NCI-H446 (cell line): ENCODE measurements at regions not wholly inside any gene's neighbourhood (a gene's known extent, or its start where the extent isn't known, plus 50 kb on each side); places are given as distances from the start of the nearest gene placed in this dataset.

Experiments
- DNase-seq, 2 experiments: peaks; one replicate each; lab custom pipeline; 2025; lab: John Stamatoyannopoulos, UW

DNA sequence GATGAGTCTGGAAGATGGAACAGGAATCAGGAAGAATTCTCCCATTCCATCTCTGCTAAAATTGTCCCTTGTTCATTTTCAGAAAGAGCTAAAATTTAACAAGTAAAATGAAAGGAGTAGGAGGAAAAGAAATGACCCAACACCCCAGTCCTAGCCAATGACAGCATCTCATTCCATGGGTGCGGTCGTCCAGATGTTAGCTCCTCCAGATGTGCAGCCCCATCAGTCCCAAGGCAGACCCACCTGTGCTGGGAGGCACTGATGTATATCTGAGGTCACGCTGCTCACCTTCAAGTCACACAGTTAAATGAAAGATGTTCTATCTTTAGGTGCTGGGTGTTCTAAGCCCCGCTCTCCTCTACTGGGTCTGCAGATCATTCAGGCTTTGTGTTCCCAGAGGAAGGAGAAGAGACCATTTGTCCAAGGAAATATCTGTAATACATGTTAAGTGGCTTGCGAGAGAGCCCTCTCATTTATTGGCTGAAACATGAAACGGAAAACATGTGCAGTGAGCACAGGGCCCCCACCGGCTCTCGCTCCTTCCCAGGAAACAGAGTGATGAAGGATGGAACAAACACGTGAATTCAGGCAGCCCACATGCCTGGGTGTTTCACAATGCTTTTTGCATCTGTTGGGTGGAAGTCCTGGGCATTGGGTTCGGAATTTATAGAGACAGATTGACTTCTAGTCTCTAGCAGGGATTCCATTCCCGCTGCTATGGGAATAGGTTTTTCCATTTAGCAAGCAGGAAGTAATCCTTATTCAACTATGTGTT is 294.6 kb downstream of the NUAK1 start:
- DNase-seq: no peak

DNA sequence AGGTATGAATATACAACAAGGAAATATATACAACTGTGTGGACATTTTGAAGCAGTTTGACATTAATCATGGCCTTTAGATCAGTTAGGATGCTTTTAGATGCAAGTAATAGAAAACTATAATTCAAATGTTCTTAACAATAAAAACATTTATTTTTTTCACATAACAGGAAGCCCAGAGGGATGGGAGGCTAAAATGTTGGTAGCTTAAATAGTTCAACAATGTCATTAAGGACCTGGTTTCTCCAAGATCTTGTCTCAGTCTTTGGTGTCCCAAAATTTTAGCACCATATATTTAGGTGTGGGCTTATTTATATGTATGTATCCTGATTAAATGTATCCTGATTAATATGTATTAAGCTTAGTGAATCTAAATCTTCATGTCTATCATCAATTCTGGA is 292.4 kb downstream of the NUAK1 start:
- DNase-seq: no peak

DNA sequence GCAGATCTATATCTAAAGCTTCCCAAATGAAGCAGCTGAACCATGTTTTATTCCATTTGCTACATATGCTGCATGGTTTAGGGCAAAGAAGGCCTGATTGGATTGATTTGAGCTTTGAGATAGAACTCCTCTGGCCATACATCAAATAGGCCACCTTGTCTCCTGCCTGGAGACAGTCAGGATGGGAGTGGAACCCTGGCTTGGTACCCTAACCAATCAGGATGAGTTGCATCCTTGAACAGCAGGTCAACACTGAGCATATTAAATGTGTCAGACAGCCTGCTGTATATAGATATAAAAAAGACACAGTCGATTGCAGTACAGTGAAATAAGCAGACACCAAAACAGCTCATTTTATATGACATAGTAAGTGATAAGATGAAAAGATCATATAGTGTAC is 291.7 kb downstream of the NUAK1 start:
- DNase-seq: no peak

GRCh38 chr12:105848286-105848685 is 290.5 kb downstream of the NUAK1 start:
- no peak for DNase-seq

- no peak for DNase-seq
Measured at GRCh38 chr12:105850103-105850968, 288.4 kb downstream of the NUAK1 start.

- no peak for DNase-seq
Measured at GRCh38 chr12:105852496-105852895, 286.3 kb downstream of the NUAK1 start.

- DNase-seq: no peak
Measured at GRCh38 chr12:105852951-105853350, 285.8 kb downstream of the NUAK1 start.

DNA sequence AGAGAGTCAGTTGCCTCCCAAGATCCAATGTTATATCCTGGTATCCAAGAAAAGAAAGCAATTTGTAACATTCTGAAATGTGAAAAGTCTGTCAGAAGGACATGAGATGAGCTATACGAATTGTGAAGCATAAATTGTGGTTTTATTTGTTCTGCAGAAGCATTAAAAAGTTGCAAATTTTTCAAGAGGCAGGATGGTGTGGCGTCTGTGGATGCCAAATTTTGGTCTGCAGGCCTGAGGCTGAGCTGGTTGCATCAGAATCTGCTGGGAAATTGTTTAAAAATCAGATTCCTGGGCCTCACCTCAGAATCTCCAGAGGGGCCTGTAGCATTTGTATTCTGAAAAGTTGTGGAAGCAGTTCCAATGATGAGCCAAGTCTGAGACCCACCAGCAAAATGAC is 284.7 kb downstream of the NUAK1 start:
- no peak for DNase-seq

- DNase-seq: no peak
Measured at GRCh38 chr12:105855361-105856047, 283.2 kb downstream of the NUAK1 start.

GRCh38 chr12:105856048-105856405 is 282.7 kb downstream of the NUAK1 start:
- no peak for DNase-seq

GRCh38 chr12:105858981-105859710 is 279.6 kb downstream of the NUAK1 start:
- no peak for DNase-seq

- no peak for DNase-seq
Measured at GRCh38 chr12:105860561-105861207, 278.1 kb downstream of the NUAK1 start.

GRCh38 chr12:105861227-105861626 is 277.5 kb downstream of the NUAK1 start:
- no peak for DNase-seq

DNA sequence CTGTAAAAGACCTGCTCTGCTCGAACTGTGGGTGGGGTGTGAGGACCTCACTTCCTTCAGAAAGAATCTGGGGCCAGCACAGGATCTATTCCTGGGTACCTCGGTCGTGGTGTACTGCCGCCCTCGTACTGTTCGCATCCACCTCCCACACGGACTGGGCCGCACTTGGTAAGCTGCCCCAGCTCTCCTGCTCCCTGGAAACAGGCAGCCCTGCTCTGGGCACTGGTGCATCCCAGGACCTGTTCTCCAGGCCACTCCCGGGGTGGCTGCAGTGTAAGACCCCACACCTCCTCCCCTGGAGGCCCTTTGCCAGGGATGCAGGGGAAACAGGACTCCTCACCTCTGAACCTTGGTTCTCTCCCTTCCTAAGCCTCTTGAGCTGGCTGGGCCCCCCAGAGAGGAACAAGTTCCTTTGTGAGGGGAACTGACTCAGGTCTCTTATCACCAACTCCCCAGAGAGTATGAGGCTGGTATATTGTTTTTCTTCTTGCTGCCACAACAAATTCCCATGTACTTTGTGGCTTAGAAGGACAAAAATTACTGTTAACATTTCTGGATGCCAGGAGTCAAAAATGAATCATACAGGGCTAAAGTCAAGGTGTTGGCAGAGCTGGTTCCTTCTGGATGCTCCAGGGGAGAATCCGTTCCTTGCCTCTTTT is 276.5 kb downstream of the NUAK1 start:
- no peak for DNase-seq

GRCh38 chr12:105864316-105864715 is 274.4 kb downstream of the NUAK1 start:
- no peak for DNase-seq

GRCh38 chr12:105864901-105865300 is 273.9 kb downstream of the NUAK1 start:
- no peak for DNase-seq

DNA sequence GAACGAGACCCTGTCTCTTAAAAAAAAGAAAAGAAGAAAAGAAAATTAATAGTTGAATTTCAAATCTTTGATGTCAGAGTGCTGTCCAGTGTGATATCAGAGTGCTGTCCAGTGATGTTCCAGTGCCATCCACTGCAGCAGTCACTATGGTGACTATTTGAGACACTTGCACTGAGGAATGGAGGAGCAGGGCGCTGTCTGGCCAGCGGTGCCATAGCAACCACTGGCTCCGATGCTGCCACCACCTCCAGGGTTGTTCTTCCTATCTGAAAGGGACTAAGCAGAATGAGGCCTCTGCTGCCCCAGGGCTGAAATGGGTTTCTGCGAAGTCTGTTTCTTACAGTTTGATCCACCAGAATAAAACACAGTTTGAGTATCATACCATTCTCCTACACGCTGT is 272.9 kb downstream of the NUAK1 start:
- no peak for DNase-seq

GRCh38 chr12:105874121-105874520 is 264.6 kb downstream of the NUAK1 start:
- DNase-seq: no peak

GRCh38 chr12:105876396-105876927 is 262.3 kb downstream of the NUAK1 start:
- DNase-seq: no peak

- DNase-seq: no peak
Measured at GRCh38 chr12:105878964-105879363, 259.8 kb downstream of the NUAK1 start.
